Smooth muscle cell (in vitro differentiated cells): ENCODE measurements at regions not wholly inside any gene's neighbourhood (a gene's known extent, or its start where the extent isn't known, plus 50 kb on each side); places are given as distances from the start of the nearest gene placed in this dataset.

Experiments used
- DNase-seq: peaks from one replicate; lab custom pipeline; 2025; ENCODE audit not compliant: unreplicated experiment; lab: John Stamatoyannopoulos, UW
- H2AFZ ChIP-seq: fragments of 200-600 bp; sonication (generic); 2 replicates; pipeline ENCODE4 v1.6.0; 2016; ENCODE audit warnings: antibody characterized with exemption, low read depth, mild to moderate bottlenecking
- H3F3A ChIP-seq: fragments of 200-600 bp; sonication (generic); 2 replicates; pipeline ENCODE4 v1.6.0; 2017; ENCODE audit warnings: antibody characterized with exemption, low read depth
- H3K27ac ChIP-seq: fragments of 200-600 bp; sonication (generic); 2 replicates; pipeline ENCODE4 v1.5.1; 2016; ENCODE audit warnings: low read depth, mild to moderate bottlenecking
- H3K27me3 ChIP-seq: fragments of 200-600 bp; sonication (generic); 2 replicates; pipeline ENCODE4 v1.6.1; 2016; ENCODE audit warnings: low read depth, mild to moderate bottlenecking
- H3K36me3 ChIP-seq: fragments of 200-600 bp; sonication (generic); 2 replicates; pipeline ENCODE4 v1.5.1; 2016; ENCODE audit warnings: low read depth
- H3K4me1 ChIP-seq: fragments of 200-600 bp; sonication (generic); 2 replicates; pipeline ENCODE4 v1.5.1; 2016; ENCODE audit warnings: low read depth
- H3K4me2 ChIP-seq: fragments of 200-600 bp; sonication (generic); 2 replicates; pipeline ENCODE4 v1.6.0; 2016; ENCODE audit warnings: mild to moderate bottlenecking
- H3K4me3 ChIP-seq: fragments of 200-600 bp; sonication (generic); 2 replicates; pipeline ENCODE4 v1.5.1; 2016; ENCODE audit warnings: mild to moderate bottlenecking
- H3K79me2 ChIP-seq: fragments of 200-600 bp; sonication (generic); 2 replicates; pipeline ENCODE4 v1.6.0; 2016; ENCODE audit warnings: low read depth, mild to moderate bottlenecking
- H3K9ac ChIP-seq: fragments of 200-600 bp; sonication (generic); 2 replicates; pipeline ENCODE4 v1.6.0; 2016; ENCODE audit warnings: low read depth
- H3K9me3 ChIP-seq: fragments of 200-600 bp; sonication (generic); replicated peaks from 2 replicates; pipeline ENCODE4 v1.5.1; 2016; ENCODE audit warnings: low read depth
- H4K20me1 ChIP-seq: fragments of 200-600 bp; sonication (generic); 2 replicates; pipeline ENCODE4 v1.6.0; 2016; ENCODE audit warnings: low read depth
- CTCF ChIP-seq: fragments of 200-600 bp; sonication (generic); IDR thresholded peaks from 2 replicates; pipeline ENCODE4 v1.5.1; 2017; ENCODE audit warnings: borderline replicate concordance, mild to moderate bottlenecking, antibody characterized with exemption; ENCODE audit not compliant: insufficient read depth, poor library complexity, severe bottlenecking
- WGBS: methylation state at CpG from one replicate; pipeline ENCODE4 v1.1.7; 2016; ENCODE audit warnings: low lambda C conversion rate; 5-methylcytosine and 5-hydroxymethylcytosine counted together

GRCh38 chr7:47714669-47715607, 133.0 kb upstream of the TNS3 start:
- no peak overlapping the region for H3K4me2 ChIP-seq
- WGBS, result 73% methylated on average over 6 of the region's 6 CpGs
- no peaks in the 10 kb centered on the region for H3F3A ChIP-seq
- no peaks in the 10 kb centered on the region for H3K79me2 ChIP-seq
- no peak overlapping the region for H3K9ac ChIP-seq
- no peaks in the 10 kb centered on the region for H3K36me3 ChIP-seq
- DNase-seq, result no peak
- H2AFZ ChIP-seq, result no peak overlapping the region
- no peak overlapping the region for H3K27ac ChIP-seq
- no peaks in the 10 kb centered on the region for H3K9me3 ChIP-seq
- H4K20me1 ChIP-seq, result no peaks in the 10 kb centered on the region
- H3K27me3 ChIP-seq, result no peaks in the 10 kb centered on the region
- TF ChIP-seq CTCF, result no peak
- H3K4me3 ChIP-seq, result no peak overlapping the region
- H3K4me1 ChIP-seq, result no peaks in the 10 kb centered on the region

- Histone ChIP-seq H3F3A (no peaks in the 10 kb centered on the region), H3K4me3 (no peak overlapping the region), H3K36me3 (no peaks in the 10 kb centered on the region), H3K4me2 (no peak overlapping the region), H3K4me1 (no peaks in the 10 kb centered on the region), H3K27me3 (no peaks in the 10 kb centered on the region), H2AFZ (no peak overlapping the region), H3K79me2 (no peaks in the 10 kb centered on the region), H3K9ac (no peak overlapping the region), H3K9me3 (no peaks in the 10 kb centered on the region), H3K27ac (no peak overlapping the region), H4K20me1 (no peaks in the 10 kb centered on the region)
- TF ChIP-seq CTCF, result no peak
- DNase-seq, result no peak
- WGBS, result 92% methylated on average over 6 of the region's 6 CpGs
These were observed 131.7 kb upstream of the TNS3 start for GRCh38 chr7:47713595-47713994.

GRCh38 chr7:47712416-47712815, 130.5 kb upstream of the TNS3 start:
- 91% methylated on average over 11 of the region's 11 CpGs for WGBS

More at GRCh38 chr7:47712416-47712815, 130.5 kb upstream of the TNS3 start:
- Histone ChIP-seq H3K4me1 (no peaks in the 10 kb centered on the region), H3K4me3 (no peak overlapping the region), H3K4me2 (no peak overlapping the region), H2AFZ (no peak overlapping the region), H3K79me2 (no peaks in the 10 kb centered on the region), H3F3A (no peaks in the 10 kb centered on the region), H3K27me3 (no peaks in the 10 kb centered on the region), H4K20me1 (no peaks in the 10 kb centered on the region), H3K9me3 (no peaks in the 10 kb centered on the region), H3K27ac (no peak overlapping the region), H3K9ac (no peak overlapping the region), H3K36me3 (no peaks in the 10 kb centered on the region)
- TF ChIP-seq CTCF, result no peak
- DNase-seq, result no peak
